ENCODE measurements at regions not wholly inside any gene's neighbourhood (a gene's known extent, or its start where the extent isn't known, plus 50 kb on each side); places are given as distances from the start of the nearest gene placed in this dataset.

DNA sequence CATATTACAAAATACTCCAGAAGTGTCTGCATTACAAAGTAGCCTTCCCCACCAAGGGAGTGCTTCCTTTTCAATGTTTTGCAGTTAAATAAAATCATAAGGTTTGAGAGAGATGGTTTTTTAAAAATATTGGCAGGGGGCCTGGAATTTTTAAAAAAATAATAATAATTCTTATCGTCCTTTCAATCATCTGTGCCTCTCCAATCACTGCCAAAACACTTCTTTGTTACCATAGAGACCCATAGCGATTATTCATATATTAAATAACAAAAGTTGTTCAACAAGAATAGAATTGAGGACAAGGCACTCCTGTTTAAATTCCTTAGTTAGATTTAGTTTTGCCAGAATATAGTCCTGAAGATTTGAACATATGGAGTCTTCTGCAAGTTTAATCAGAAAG is 203.1 kb downstream of the FAT4 start:
- no peak for DNase-seq

- DNase-seq = no peak
These were observed 203.5 kb downstream of the FAT4 start for GRCh38 chr4:125518281-125518680.

GRCh38 chr4:125519371-125520146 is 204.8 kb downstream of the FAT4 start:
- DNase-seq = no peak

- no peak for DNase-seq
These were observed 205.7 kb downstream of the FAT4 start for GRCh38 chr4:125520258-125520990.

DNA sequence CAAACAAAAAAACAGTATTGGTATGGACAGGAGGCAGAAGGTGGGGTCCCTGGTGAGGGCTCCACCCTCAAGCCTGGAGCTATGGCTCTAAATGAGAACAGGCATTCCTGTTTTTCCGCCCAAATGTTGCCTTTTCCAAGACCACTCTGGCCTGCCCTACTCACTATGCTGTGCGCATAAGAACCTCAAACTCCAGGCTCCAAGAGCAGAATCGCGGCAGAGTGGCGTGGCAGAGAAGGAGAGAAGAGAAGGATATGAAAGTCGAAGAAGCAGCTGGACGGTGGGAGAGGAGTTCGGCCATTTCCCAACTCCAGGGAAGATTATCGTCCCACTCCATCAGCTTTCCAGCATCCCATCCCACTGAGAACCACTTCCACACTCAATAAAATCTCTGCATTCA is 207.8 kb downstream of the FAT4 start:
- DNase-seq = no peak

DNA sequence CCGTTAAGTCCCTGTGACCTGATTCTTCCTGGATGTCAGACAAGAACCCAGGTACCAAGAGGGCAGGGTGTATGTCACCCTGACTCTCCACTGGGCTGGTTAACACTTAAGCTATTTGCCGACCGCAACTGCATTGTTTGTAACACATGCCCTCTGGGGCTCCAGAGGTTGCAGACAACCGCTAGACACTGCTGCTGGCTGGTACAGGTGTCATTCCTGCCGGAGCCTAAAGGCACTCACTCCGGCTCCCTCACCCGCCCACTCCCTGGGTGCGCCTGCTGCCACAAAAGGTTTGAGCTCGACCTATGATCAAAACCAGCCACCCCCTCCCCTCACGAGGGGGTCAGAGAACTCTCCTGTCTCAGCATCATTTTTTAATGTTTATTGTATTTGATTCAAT is 208.2 kb downstream of the FAT4 start:
- no peak for DNase-seq

GRCh38 chr4:125526420-125526819 is 211.7 kb downstream of the FAT4 start:
- DNase-seq = no peak

DNA sequence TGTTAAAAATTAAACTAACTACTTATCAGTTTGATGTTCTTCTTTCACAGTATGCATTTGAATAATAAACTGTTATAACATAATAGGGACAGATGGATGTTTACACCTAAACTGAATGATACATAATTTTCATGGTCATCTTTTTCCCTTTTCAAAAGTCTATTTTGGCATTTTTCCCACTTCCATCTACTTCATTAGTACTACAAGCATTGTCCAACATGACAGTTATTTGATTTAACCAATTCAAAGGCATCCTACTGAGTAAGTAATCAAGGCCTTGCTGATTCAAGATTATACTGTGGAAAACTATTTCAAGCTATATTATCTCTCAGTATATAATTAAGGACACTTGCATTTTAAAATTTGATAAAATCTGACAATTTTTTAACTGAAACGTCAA is 212.9 kb downstream of the FAT4 start:
- DNase-seq = no peak

DNA sequence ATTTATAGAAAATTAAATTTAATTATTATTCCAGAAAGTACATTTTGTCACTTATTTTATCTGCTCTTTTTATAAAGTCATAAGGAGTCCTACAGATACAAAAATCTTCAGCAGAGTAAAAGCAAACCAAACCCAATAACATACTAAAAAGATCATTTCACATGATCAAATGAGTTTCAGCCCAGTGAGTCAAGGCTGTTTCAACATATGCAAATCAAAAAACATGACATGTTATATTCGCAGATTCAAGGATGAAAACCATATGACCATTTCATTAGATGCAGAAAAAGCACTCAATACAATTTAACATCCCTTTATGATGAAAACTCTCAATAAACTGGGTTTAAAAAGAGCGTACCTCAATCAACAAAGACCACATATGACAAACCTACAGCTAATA is 214.3 kb downstream of the FAT4 start:
- no peak for DNase-seq

GRCh38 chr4:125538670-125539069 is 223.9 kb downstream of the FAT4 start:
- DNase-seq = no peak

DNA sequence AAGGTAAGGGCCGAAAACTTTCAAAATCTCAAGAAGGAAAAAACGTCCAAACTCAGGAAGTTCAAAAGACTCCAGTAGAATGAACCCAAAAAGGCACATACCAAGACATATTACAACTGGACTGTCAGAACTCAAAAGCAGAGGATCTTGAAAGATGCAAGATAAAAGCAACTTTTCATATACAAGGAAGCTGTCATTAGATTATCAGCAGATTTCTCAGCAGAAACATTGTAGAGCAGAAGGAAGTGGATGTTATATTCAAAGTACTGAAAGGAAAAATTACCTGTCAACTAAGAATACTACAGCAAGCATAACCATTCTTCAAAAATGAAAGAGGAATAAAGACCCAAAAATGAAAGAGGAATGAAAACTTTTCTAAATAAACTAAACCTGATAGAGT is 224.9 kb downstream of the FAT4 start:
- DNase-seq = no peak

DNA sequence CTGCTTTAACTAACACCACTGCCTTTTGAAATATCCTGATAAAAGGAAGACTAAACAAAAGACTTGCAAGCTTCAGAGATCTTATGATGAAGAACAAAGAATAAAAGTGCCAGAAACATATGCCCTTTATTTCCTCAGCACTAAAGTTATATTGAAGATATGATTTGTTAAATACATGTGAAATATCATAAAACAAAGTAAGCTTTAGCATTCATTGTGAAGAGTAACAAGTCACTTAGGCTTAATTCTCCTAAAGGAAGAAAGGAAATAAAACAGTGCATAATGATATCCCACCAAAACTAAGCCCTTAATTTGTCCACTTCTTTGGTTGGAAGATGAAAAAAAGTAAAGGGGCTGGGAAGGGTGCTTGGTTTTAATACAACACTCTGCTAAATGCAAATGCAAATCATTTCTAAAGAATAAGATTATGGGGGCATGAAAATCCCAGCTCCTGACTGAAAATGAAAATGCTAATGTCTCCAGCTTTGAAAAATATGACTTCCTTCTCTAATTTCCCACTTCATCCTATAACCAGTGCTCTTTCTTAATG is 227.2 kb downstream of the FAT4 start:
- DNase-seq = no peak

DNA sequence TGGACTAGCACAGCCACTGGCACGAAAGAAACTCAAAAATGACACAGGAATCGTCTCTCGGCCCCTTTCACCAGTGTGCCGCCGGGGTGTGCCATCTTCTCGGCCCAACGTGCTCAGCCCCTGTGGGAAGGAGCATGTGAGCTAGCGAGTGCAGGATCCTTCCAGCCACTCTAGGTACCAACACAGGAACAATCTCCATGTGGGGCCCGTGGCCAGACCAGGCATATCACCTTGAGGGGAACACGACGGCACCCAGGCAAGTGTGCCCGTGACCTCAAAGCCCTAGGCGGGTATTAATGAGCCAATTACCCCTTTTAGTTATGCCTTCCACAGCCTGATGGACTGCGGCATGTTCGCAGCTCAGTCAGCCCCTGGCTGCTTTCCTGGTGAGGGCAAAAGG is 231.5 kb downstream of the FAT4 start:
- no peak for DNase-seq

GRCh38 chr4:125547836-125548235 is 233.1 kb downstream of the FAT4 start:
- no peak for DNase-seq

GRCh38 chr4:125550769-125551168 is 236.0 kb downstream of the FAT4 start:
- no peak for DNase-seq

DNA sequence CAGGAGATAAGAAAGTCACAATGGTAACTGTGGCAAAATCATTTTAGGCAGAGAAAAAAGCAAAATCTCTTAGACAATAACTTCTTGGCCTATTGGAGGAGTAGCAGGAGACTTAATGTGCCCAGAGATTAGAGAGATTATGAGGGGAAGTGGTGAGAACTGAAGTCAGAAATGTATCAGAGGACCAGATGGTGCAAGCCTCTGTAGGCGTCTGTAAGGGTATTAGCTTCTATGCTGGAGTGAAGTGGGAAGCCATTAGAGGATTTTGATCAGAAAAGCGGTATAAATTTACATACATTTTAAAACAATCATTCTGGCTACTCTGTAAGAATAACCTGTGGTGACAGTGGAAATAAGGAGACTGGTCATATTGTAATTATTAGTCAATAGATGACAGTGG is 236.7 kb downstream of the FAT4 start:
- DNase-seq = no peak

- DNase-seq = no peak
These were observed 237.2 kb downstream of the FAT4 start for GRCh38 chr4:125551967-125552366.

DNA sequence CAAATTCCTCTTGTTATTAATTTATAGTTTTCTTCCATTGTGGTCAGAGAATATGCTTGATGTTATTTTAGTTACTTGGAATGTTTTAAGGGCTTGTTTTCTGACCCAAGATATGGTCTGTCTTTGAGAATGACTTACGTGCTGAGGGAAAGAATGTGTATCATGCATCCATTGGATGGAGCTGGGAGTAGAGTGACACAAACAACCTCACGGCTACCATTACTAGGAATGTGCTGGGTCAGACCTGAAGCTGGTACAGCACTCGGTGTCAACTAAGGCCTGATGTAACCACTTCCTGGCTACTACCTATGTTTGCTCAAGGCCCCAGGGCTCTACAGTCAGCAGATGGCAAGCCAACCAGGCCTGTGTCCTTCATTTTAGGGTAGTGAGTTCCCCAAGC is 257.8 kb downstream of the FAT4 start:
- no peak for DNase-seq

DNA sequence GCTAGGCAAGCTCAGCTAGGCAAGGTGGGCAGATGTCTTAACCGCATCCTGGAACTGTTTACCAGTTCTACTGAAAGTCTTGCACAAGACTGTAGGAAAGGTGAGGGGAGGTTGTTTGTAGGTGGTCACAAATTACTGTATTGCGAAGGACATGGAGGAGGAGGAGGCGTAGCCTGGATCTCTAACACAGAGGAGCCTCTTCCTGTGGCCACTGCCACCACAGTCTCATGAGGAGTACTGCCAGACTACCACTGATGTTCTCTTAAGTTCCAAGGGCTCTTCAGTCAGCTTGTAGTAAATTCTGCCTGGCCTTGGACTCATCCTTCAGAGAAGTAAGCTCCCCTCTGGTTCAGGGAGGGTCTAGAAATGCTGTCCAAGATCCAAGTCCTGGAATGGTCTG is 258.6 kb downstream of the FAT4 start:
- DNase-seq = no peak

DNA sequence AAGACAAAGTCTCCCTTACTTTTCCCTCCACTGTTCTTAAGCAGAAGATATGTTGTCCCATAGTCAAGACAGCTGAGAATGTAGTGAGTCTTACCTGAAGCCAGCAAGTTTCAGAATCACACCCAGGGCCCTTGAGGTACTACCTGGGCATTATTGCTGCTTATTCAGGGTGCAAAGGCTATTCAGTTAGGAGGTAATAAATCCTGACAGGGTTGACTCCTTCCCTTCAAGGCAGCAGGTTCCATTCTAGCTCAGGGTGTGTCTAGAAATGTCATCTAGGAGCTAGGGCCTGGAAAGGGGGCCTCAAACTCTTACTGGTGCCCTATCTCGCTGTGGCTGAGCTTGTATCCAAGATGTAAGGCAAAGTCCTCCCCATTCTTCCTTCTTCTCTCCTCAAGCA is 259.0 kb downstream of the FAT4 start:
- DNase-seq = no peak

DNA sequence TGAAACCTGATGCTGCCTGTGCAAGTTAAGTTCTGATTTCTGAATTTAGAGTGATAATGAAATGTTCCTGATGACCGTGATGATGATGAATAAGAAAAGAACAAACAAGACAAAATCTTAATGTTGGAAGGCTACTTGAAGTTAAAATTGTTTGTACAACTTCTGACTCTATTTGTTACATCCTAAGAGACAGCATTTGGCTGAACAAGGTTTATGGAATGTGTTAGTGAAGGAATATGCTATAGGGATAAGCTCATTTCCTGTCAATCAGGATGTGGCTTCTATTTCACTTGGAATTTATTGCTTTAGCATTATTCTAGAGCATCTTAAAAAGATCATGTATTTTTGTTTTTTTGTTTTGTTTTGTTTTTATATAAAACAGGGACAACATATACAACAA is 267.5 kb downstream of the FAT4 start:
- DNase-seq = no peak

- no peak for DNase-seq
These were observed 275.4 kb downstream of the FAT4 start for GRCh38 chr4:125590158-125590557.

GRCh38 chr4:125591290-125591689 is 276.5 kb downstream of the FAT4 start:
- DNase-seq = no peak

DNA sequence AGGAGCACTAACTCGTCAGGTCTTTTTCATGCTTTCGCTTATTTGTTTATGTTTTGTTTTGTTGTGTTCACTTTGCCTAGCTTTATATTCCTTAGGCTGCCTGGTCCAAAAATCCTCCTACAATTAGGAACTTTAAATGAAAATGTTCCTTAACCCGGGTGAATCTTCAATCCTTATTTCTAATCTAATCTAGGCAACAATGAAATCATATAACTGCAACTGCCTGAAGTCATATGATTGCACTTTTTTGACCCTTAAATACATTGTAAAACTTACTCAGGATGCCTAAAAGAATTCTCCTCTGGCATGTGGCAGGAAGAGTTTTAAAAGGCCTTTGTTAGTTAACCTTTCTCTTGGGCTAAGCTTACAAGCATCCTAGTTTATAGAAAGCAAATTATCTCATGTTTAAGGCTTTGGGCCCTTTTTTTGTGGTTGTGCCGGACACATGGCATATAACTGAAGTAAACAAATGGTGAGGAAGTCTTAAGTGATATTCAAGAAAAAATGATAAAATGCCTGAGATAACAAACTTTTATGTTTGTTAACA is 279.4 kb downstream of the FAT4 start:
- DNase-seq = no peak

All from 8988T (cell line).